HFF-Myc (cell line): ENCODE measurements at regions not wholly inside any gene's neighbourhood (a gene's known extent, or its start where the extent isn't known, plus 50 kb on each side); places are given as distances from the start of the nearest gene placed in this dataset.

Experiments
- DNase-seq: peaks from one replicate; pipeline ENCODE4 v3.0.0-alpha.2; 2011; ENCODE audit warnings: low read depth; ENCODE audit errors: extremely low read depth
- H3K4me3 ChIP-seq: replicated peaks from 2 replicates; pipeline ENCODE4 v1.5.1; 2011; ENCODE audit warnings: low read depth, mild to moderate bottlenecking, control low read depth, low read length
- CTCF ChIP-seq: IDR thresholded peaks from 2 replicates; pipeline ENCODE4 v1.5.1; 2012; ENCODE audit warnings: mild to moderate bottlenecking, low read depth, low read length, control low read depth; ENCODE audit errors: missing control alignments

- no peak for TF ChIP-seq CTCF
- H3K4me3 ChIP-seq, result no peak overlapping the region
- DNase-seq, result no peak
These were observed 106.0 kb upstream of the FAR2 start for GRCh38 chr12:29043069-29043468.

- no peak overlapping the region for H3K4me3 ChIP-seq
- TF ChIP-seq CTCF, result no peak
- no peak for DNase-seq
These were observed 104.3 kb upstream of the FAR2 start for GRCh38 chr12:29044799-29045198.

GRCh38 chr12:29048787-29049186 lies 100.3 kb upstream of the FAR2 start:
- DNase-seq, result no peak
- no peak for TF ChIP-seq CTCF
- H3K4me3 ChIP-seq, result no peak overlapping the region

DNA sequence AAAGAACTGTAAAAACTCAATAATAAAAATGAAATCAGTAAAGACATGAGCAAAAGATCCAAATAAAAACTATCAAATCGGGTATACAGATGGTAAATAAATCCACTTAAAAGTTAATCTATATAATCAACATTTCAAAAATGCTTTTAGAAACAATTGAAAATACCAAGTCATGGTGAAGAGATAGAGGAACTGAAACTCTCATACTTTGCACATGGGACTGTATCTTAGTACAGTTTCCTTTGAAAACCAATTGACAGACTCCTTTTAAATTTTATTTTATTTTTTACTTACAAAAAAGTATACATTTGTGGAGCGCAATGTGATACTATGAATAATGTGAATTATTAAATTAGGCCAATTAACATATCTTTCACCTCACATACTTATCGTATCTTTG lies 98.6 kb upstream of the FAR2 start:
- DNase-seq, result no peak
- H3K4me3 ChIP-seq, result no peak overlapping the region
- TF ChIP-seq CTCF, result no peak

DNA sequence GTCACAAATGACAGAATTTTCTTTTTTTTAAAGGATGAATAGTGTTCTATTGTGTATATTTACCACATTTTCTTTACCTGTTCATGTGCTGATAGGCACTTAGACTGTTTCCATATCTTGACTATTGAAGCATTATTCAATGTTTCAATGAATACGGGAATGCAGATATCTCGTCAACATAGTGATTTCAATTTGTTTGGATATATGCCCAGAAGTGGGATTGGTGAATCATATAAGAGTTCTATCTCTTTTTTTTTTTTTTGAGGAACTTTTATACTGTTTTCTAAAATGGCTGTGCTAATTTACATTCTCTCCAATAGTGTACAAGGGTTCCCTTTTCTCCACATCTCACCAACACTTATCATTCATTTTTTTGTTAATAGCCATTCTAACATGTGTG lies 97.9 kb upstream of the FAR2 start:
- no peak overlapping the region for H3K4me3 ChIP-seq
- no peak for TF ChIP-seq CTCF
- DNase-seq, result no peak

DNA sequence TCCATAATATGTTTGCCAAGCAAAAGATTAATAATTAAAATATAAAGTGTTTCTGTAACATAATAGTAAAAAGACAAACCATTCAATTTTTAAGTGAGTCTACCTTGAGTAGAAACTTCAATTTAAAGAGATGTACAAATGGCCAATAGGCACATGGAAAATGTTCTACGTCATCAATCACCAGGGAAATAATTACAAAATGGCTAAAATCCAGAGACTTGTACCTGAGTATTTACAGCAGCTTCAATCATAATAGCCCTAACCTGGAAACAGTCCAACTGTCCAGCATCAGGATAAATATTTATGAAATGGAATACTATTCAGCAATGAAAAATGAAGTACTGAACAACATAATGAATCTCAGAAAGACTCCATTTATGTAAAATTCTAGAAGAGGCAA lies 95.5 kb upstream of the FAR2 start:
- no peak overlapping the region for H3K4me3 ChIP-seq
- no peak for DNase-seq
- no peak for TF ChIP-seq CTCF

- no peak for TF ChIP-seq CTCF
These were observed 94.0 kb upstream of the FAR2 start for GRCh38 chr12:29054858-29055663.

More at GRCh38 chr12:29054858-29055663, 94.0 kb upstream of the FAR2 start:
- no peak for DNase-seq
- H3K4me3 ChIP-seq, result no peak overlapping the region
